ENCODE measurements at regions not wholly inside any gene's neighbourhood (a gene's known extent, or its start where the extent isn't known, plus 50 kb on each side); places are given as distances from the start of the nearest gene placed in this dataset.

DNA sequence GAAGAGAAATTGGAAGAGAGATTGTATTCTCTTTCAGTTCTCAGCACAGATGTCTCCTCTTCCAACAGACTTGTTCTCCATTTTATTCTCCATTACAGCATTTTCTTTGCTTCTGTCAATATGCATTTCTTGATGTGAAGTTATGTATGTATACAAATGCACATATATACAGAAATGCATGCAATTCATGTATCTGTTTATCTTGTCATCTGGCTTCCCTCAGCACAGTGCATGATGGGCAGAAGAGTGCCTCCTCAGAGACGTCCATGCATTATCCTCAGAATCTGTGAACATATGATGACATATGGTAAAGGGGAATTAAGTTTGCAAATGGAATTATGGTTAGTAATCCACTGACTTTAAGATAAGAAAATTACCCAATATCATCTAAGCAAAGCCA, 106.7 kb upstream of the VWC2 start:
- no peak overlapping the region for H3K27ac ChIP-seq
- H3K4me3 ChIP-seq = no peak overlapping the region
- WGBS, 3 donors = 65 to 72% (median 71%) methylated on average over 1 of the region's 1 CpG

DNA sequence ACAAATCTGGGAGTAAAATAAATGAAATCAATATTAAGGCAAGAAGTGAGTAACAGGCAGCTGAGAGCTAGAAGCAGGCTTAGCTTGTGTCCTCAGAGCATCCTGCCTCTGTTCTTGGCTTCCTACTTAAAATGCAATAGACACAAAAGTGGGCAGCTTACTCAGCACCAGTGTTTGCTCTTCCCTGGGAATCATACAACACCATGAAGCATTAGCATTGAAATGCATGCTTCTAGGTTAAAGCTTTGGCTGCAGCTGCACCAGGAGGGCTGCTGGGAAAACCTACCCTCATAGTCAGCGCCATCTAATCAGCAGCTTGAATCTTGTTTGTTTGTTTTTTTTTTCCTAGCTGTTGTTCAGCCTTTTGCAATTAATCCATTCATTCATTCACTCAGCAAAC, 104.2 kb upstream of the VWC2 start:
- H3K27ac ChIP-seq = no peak overlapping the region
- H3K4me3 ChIP-seq = no peak overlapping the region
- H3K9me3 ChIP-seq = no peaks in the 10 kb centered on the region
- no peaks in the 10 kb centered on the region for H3K4me1 ChIP-seq (ENCODE audit: insufficient read depth)
- no peak for DNase-seq
- 83 to 92% (median 91%) methylated on average over 1 of the region's 1 CpG for WGBS, 3 donors
- no peaks in the 10 kb centered on the region for H3K27me3 ChIP-seq
- TF ChIP-seq EP300 (IDR thresholded peaks at IDR 0.05) = no peak
- TF ChIP-seq, protein P1, sequence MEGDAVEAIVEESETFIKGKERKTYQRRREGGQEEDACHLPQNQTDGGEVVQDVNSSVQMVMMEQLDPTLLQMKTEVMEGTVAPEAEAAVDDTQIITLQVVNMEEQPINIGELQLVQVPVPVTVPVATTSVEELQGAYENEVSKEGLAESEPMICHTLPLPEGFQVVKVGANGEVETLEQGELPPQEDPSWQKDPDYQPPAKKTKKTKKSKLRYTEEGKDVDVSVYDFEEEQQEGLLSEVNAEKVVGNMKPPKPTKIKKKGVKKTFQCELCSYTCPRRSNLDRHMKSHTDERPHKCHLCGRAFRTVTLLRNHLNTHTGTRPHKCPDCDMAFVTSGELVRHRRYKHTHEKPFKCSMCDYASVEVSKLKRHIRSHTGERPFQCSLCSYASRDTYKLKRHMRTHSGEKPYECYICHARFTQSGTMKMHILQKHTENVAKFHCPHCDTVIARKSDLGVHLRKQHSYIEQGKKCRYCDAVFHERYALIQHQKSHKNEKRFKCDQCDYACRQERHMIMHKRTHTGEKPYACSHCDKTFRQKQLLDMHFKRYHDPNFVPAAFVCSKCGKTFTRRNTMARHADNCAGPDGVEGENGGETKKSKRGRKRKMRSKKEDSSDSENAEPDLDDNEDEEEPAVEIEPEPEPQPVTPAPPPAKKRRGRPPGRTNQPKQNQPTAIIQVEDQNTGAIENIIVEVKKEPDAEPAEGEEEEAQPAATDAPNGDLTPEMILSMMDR (IDR thresholded peaks at IDR 0.05) = no peak
- no peak for TF ChIP-seq POLR2A (IDR thresholded peaks at IDR 0.05)
- intact Hi-C loops (cut with DNase I) = no loop called here
- H3K36me3 ChIP-seq = no peaks in the 10 kb centered on the region

More for the DNA sequence above, 106.7 kb upstream of the VWC2 start:
- Histone ChIP-seq H3K4me1 (ENCODE audit: insufficient read depth) (no peaks in the 10 kb centered on the region), H3K27me3 (no peaks in the 10 kb centered on the region), H3K9me3 (no peaks in the 10 kb centered on the region), H3K36me3 (no peaks in the 10 kb centered on the region)
- no peak for TF ChIP-seq EP300 (IDR thresholded peaks at IDR 0.05)
- no peak for TF ChIP-seq POLR2A (IDR thresholded peaks at IDR 0.05)
- TF ChIP-seq, protein P1 (IDR thresholded peaks at IDR 0.05) = no peak
- no peak for DNase-seq
- intact Hi-C loops (cut with DNase I) = no loop called here

DNA sequence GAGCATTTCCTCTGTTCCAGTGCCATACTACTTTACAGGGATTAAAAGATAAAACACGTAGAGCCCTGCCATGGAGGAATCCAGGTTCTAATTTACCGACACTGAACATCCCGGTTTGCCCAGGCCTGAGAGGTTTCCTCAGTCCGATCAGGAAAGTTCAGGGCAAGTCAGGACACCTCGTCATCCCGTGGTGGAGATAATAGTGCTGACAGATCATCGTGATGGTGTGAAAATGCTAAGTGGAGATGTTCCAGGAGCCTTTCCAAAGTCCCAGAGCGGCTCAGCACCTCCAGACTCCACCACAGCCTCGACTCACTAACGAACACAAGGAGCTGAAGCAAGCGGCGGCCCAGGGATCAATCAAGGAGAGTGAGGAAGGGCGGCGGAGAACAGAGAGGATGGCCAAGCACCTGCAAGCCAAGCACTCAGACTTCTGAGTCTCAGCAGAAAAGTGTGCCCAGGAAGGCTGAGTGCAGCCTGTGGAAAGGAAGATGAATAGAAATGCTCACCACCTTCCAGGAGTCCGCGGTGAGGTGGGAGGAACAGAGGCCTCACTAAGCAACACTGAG, 103.7 kb upstream of the VWC2 start:
- Histone ChIP-seq H3K9me3 (no peaks in the 10 kb centered on the region), H3K27ac (no peak overlapping the region), H3K27me3 (no peaks in the 10 kb centered on the region), H3K4me1 (ENCODE audit: insufficient read depth) (no peaks in the 10 kb centered on the region), H3K36me3 (no peaks in the 10 kb centered on the region), H3K4me3 (no peak overlapping the region)
- intact Hi-C loops (cut with DNase I) = no loop called here
- DNase-seq = no peak
- 88 to 90% (median 89%) methylated on average over 16 of the region's 16 CpGs for whole genome bisulfite sequencing, 3 donors
- TF ChIP-seq, protein P1 (IDR thresholded peaks at IDR 0.05) = no peak

DNA sequence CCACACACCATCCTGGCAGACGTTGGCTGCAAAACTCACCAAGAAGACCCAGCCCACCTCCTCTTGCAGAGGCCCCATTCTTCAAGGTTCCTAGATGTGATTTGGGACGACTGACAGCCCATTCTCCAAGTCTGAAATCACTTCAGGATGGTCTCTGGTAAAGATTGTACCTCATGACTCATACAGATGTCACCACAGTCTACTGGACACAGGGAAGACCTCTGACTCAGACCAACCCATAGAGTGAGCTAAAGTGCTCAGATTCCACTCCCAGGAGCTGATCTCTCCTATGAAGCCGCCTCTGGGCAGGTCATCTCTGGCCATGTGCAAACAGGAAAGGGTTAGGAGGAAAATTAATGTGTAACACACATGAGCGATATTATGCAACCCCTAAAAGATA, 102.4 kb upstream of the VWC2 start:
- 88 to 92% (median 88%) methylated on average over 4 of the region's 4 CpGs for WGBS, 3 donors

More for the DNA sequence above, 102.4 kb upstream of the VWC2 start:
- TF ChIP-seq EP300 (IDR thresholded peaks at IDR 0.05) = no peak
- TF ChIP-seq, protein P1 (IDR thresholded peaks at IDR 0.05) = no peak
- no peak for TF ChIP-seq POLR2A (IDR thresholded peaks at IDR 0.05)
- Histone ChIP-seq H3K4me1 (ENCODE audit: insufficient read depth) (no peaks in the 10 kb centered on the region), H3K9me3 (no peaks in the 10 kb centered on the region), H3K27ac (no peak overlapping the region), H3K36me3 (no peaks in the 10 kb centered on the region), H3K27me3 (no peaks in the 10 kb centered on the region), H3K4me3 (no peak overlapping the region)
- DNase-seq = no peak
- intact Hi-C loops (cut with DNase I) = no loop called here
